ENCODE measurements at regions not wholly inside any gene's neighbourhood (a gene's known extent, or its start where the extent isn't known, plus 50 kb on each side); places are given as distances from the start of the nearest gene placed in this dataset.

GRCh38 chr1:18569251-18569650 is 61.4 kb upstream of the PAX7 start:
- Histone ChIP-seq H3K4me3 (replicated peaks in 1 of 3; ENCODE audit: insufficient read depth in 1 of 3, low read depth in 1 of 3, low read length in 3 of 3) (no peak overlapping the region), H3K79me2 (ENCODE audit: control insufficient read depth, insufficient read depth, low read length) (no peaks in the 10 kb centered on the region), H3K9me3 (replicated peaks; ENCODE audit: control insufficient read depth, insufficient read depth, low read length) (no peaks in the 10 kb centered on the region), H3K4me1 (ENCODE audit: control insufficient read depth, extremely low read depth, insufficient read depth, low read length) (no peaks in the 10 kb centered on the region), H2AFZ (ENCODE audit: low read depth, low read length) (no peak overlapping the region), H3K9me1 (replicated peaks; ENCODE audit: control insufficient read depth, extremely low read depth, insufficient read depth, low read length) (no peaks in the 10 kb centered on the region), H3K27me3 (ENCODE audit: control insufficient read depth in 2 of 2, insufficient read depth in 2 of 2, low read length in 2 of 2) (no peaks in the 10 kb centered on the region), H3K4me2 (ENCODE audit: insufficient read depth, low read length) (no peak overlapping the region), H3K27ac (ENCODE audit: insufficient read depth, low read depth, low read length) (no peak overlapping the region), H3K9ac (replicated peaks; ENCODE audit: extremely low read depth, insufficient read depth, low read length) (no peak overlapping the region), H4K20me1 (replicated peaks; ENCODE audit: control insufficient read depth, extremely low read depth, insufficient read depth, low read length) (no peaks in the 10 kb centered on the region), H3K36me3 (ENCODE audit: control insufficient read depth in 2 of 2, extremely low read depth in 1 of 2, insufficient read depth in 2 of 2, low read length in 2 of 2) (no peaks in the 10 kb centered on the region)
- no TSS peak for BruUV-seq (replicated peaks)
- intact Hi-C loops (cut with micrococcal nuclease) (no loop called here), dilution Hi-C loops (cut with MboI; ENCODE audit: extremely low pct_ligation_motif_present, low sequenced_read_pairs) (no loop called here)
- TF ChIP-seq GATA2 (IDR thresholded peaks at IDR 0.05; ENCODE audit: insufficient read depth, insufficient read length, low read depth, low read length) (no peak), EZH2 (IDR thresholded peaks at IDR 0.05; ENCODE audit: borderline replicate concordance, low read depth, low read length, severe bottlenecking) (no peak), FOS (IDR thresholded peaks at IDR 0.05; ENCODE audit: borderline replicate concordance, insufficient read depth, low read length) (no peak), JUN (IDR thresholded peaks at IDR 0.05; ENCODE audit: borderline replicate concordance, insufficient read depth, insufficient read length, low read depth) (no peak), POLR2A (IDR thresholded peaks at IDR 0.05; ENCODE audit: low read depth, low read length) (no peak), MYC (IDR thresholded peaks at IDR 0.05; ENCODE audit: low read depth, low read length) (no peak)
- FAIRE-seq (no peak), DNase-seq (ENCODE audit: low read depth, low spot score) (no peak)
- POLR2A ChIA-PET = no interaction called here
- CTCF ChIA-PET = no interaction called here

- DNase-seq (ENCODE audit: low read depth, low spot score) (no peak), FAIRE-seq (no peak)
- BruUV-seq (replicated peaks) = no TSS peak
- dilution Hi-C loops (cut with MboI; ENCODE audit: extremely low pct_ligation_motif_present, low sequenced_read_pairs) (no loop called here), intact Hi-C loops (cut with micrococcal nuclease) (no loop called here)
- Histone ChIP-seq H3K9ac (replicated peaks; ENCODE audit: extremely low read depth, insufficient read depth, low read length) (no peak overlapping the region), H3K27ac (ENCODE audit: insufficient read depth, low read depth, low read length) (no peak overlapping the region), H3K4me2 (ENCODE audit: insufficient read depth, low read length) (no peak overlapping the region), H3K4me1 (ENCODE audit: control insufficient read depth, extremely low read depth, insufficient read depth, low read length) (no peaks in the 10 kb centered on the region), H3K36me3 (ENCODE audit: control insufficient read depth in 2 of 2, extremely low read depth in 1 of 2, insufficient read depth in 2 of 2, low read length in 2 of 2) (no peaks in the 10 kb centered on the region), H2AFZ (ENCODE audit: low read depth, low read length) (no peak overlapping the region), H3K9me1 (replicated peaks; ENCODE audit: control insufficient read depth, extremely low read depth, insufficient read depth, low read length) (no peaks in the 10 kb centered on the region), H3K79me2 (ENCODE audit: control insufficient read depth, insufficient read depth, low read length) (no peaks in the 10 kb centered on the region), H3K27me3 (ENCODE audit: control insufficient read depth in 2 of 2, insufficient read depth in 2 of 2, low read length in 2 of 2) (no peaks in the 10 kb centered on the region), H3K9me3 (replicated peaks; ENCODE audit: control insufficient read depth, insufficient read depth, low read length) (no peaks in the 10 kb centered on the region), H4K20me1 (replicated peaks; ENCODE audit: control insufficient read depth, extremely low read depth, insufficient read depth, low read length) (no peaks in the 10 kb centered on the region), H3K4me3 (replicated peaks in 1 of 3; ENCODE audit: insufficient read depth in 1 of 3, low read depth in 1 of 3, low read length in 3 of 3) (no peak overlapping the region)
- POLR2A ChIA-PET = no interaction called here
- CTCF ChIA-PET = interaction anchor here (1.9 kb wide), 1 partner anchor 909 kb away, joined by 4 read pairs; no protein-coding TSS in a partner anchor
- no peak for TF ChIP-seq MYC (IDR thresholded peaks at IDR 0.05; ENCODE audit: low read depth, low read length)
- TF ChIP-seq GATA2 (IDR thresholded peaks at IDR 0.05; ENCODE audit: insufficient read depth, insufficient read length, low read depth, low read length) = no peak
- TF ChIP-seq, protein P1, sequence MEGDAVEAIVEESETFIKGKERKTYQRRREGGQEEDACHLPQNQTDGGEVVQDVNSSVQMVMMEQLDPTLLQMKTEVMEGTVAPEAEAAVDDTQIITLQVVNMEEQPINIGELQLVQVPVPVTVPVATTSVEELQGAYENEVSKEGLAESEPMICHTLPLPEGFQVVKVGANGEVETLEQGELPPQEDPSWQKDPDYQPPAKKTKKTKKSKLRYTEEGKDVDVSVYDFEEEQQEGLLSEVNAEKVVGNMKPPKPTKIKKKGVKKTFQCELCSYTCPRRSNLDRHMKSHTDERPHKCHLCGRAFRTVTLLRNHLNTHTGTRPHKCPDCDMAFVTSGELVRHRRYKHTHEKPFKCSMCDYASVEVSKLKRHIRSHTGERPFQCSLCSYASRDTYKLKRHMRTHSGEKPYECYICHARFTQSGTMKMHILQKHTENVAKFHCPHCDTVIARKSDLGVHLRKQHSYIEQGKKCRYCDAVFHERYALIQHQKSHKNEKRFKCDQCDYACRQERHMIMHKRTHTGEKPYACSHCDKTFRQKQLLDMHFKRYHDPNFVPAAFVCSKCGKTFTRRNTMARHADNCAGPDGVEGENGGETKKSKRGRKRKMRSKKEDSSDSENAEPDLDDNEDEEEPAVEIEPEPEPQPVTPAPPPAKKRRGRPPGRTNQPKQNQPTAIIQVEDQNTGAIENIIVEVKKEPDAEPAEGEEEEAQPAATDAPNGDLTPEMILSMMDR (IDR thresholded peaks at IDR 0.05; ENCODE audit: extremely low read depth in 1 of 2, insufficient read depth in 1 of 2, low read depth in 1 of 2, low read length in 2 of 2) = no peak
- no peak for TF ChIP-seq FOS (IDR thresholded peaks at IDR 0.05; ENCODE audit: borderline replicate concordance, insufficient read depth, low read length)
- TF ChIP-seq POLR2A (IDR thresholded peaks at IDR 0.05; ENCODE audit: low read depth, low read length) = no peak
- no peak for TF ChIP-seq JUN (IDR thresholded peaks at IDR 0.05; ENCODE audit: borderline replicate concordance, insufficient read depth, insufficient read length, low read depth)
- no peak for TF ChIP-seq MAX (IDR thresholded peaks at IDR 0.05; ENCODE audit: insufficient read depth, insufficient read length)
- no peak for TF ChIP-seq EZH2 (IDR thresholded peaks at IDR 0.05; ENCODE audit: borderline replicate concordance, low read depth, low read length, severe bottlenecking)
- no peak for TF ChIP-seq POLR2AphosphoS5 (IDR thresholded peaks at IDR 0.05; ENCODE audit: insufficient read depth, low read depth, low read length)
Observed at GRCh38 chr1:18569811-18570545, 60.7 kb upstream of the PAX7 start.
